ENCODE measurements at regions not wholly inside any gene's neighbourhood (a gene's known extent, or its start where the extent isn't known, plus 50 kb on each side); places are given as distances from the start of the nearest gene placed in this dataset.

- TF ChIP-seq CTCF (IDR thresholded peaks at IDR 0.05) (no peak), ZNF317 (CRISPR knock-in tag; IDR thresholded peaks at IDR 0.05; ENCODE audit: borderline replicate concordance, low read depth) (no peak), STAT6 (CRISPR knock-in tag; conservative IDR thresholded peaks at IDR 0.05; ENCODE audit: low read depth) (no peak), TEAD1 (CRISPR knock-in tag; IDR thresholded peaks at IDR 0.05) (no peak)
- TF ChIP-seq, protein P1, sequence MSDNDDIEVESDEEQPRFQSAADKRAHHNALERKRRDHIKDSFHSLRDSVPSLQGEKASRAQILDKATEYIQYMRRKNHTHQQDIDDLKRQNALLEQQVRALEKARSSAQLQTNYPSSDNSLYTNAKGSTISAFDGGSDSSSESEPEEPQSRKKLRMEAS (CRISPR knock-in tag; IDR thresholded peaks at IDR 0.05): no peak
These were observed 671.8 kb downstream of the HS3ST4 start for GRCh38 chr16:26363581-26363980.
